GM23248 (cell line): ENCODE measurements at regions not wholly inside any gene's neighbourhood (a gene's known extent, or its start where the extent isn't known, plus 50 kb on each side); places are given as distances from the start of the nearest gene placed in this dataset. TPM values are rescaled to one million over a fixed set of nuclear protein-coding genes. Genes with fewer than 3 reads are reported as not detected.

Experiments used
- DNase-seq: peaks from one replicate; pipeline ENCODE4 v3.0.0-alpha.2; 2015
- H2AFZ ChIP-seq: fragments of 200-600 bp; sonication (generic); 2 replicates; pipeline ENCODE4 v1.6.1; 2016; ENCODE audit warnings: antibody characterized with exemption
- H3F3A ChIP-seq: fragments of 200-600 bp; sonication (generic); 2 replicates; pipeline ENCODE4 v1.6.1; 2016; ENCODE audit warnings: mild to moderate bottlenecking, antibody characterized with exemption, mixed run types; ENCODE audit not compliant: insufficient read depth
- H3K27ac ChIP-seq: fragments of 200-600 bp; sonication (generic); 2 replicates; pipeline ENCODE4 v1.5.1; 2016; ENCODE audit warnings: mild to moderate bottlenecking
- H3K27me3 ChIP-seq: fragments of 200-600 bp; sonication (generic); replicated peaks from 2 replicates; pipeline ENCODE4 v1.6.1; 2016; ENCODE audit warnings: mild to moderate bottlenecking; ENCODE audit not compliant: insufficient read depth
- H3K36me3 ChIP-seq: fragments of 200-600 bp; sonication (generic); 2 replicates; pipeline ENCODE4 v1.6.1; 2016; ENCODE audit warnings: low read depth, mild to moderate bottlenecking
- H3K4me1 ChIP-seq: fragments of 200-600 bp; sonication (generic); 2 replicates; pipeline ENCODE4 v1.6.1; 2016; ENCODE audit warnings: mild to moderate bottlenecking; ENCODE audit not compliant: insufficient read depth
- H3K4me2 ChIP-seq: fragments of 200-600 bp; sonication (generic); one replicate; pipeline ENCODE4 v1.6.1; 2016; ENCODE audit warnings: mild to moderate bottlenecking; ENCODE audit not compliant: unreplicated experiment
- H3K4me3 ChIP-seq: fragments of 200-600 bp; sonication (generic); 2 replicates; pipeline ENCODE4 v1.5.1; 2016; ENCODE audit warnings: mild to moderate bottlenecking
- H3K79me2 ChIP-seq: fragments of 200-600 bp; sonication (generic); 2 replicates; pipeline ENCODE4 v1.6.1; 2016; ENCODE audit warnings: mild to moderate bottlenecking; ENCODE audit not compliant: insufficient read depth
- H3K9ac ChIP-seq: fragments of 200-600 bp; sonication (generic); 2 replicates; pipeline ENCODE4 v1.6.1; 2016; ENCODE audit warnings: mild to moderate bottlenecking
- H3K9me2 ChIP-seq: fragments of 200-600 bp; sonication (generic); 2 replicates; pipeline ENCODE4 v1.6.1; 2016; ENCODE audit warnings: mixed run types, mild to moderate bottlenecking, moderate library complexity; ENCODE audit not compliant: insufficient read depth
- H3K9me3 ChIP-seq: fragments of 200-600 bp; sonication (generic); one replicate; pipeline ENCODE4 v1.6.1; 2017; ENCODE audit warnings: low read depth
- H4K20me1 ChIP-seq: fragments of 200-600 bp; sonication (generic); 2 replicates; pipeline ENCODE4 v1.6.0; 2016; ENCODE audit not compliant: insufficient read depth
- EZH2 ChIP-seq: fragments of 200-600 bp; sonication (generic); IDR thresholded peaks from 2 replicates; pipeline ENCODE4 v1.6.1; 2018; ENCODE audit warnings: antibody characterized with exemption, mild to moderate bottlenecking; ENCODE audit not compliant: insufficient read depth, poor library complexity, severe bottlenecking
- EZH2phosphoT487 ChIP-seq: fragments of 200-600 bp; sonication (generic); IDR thresholded peaks from 2 replicates; pipeline ENCODE4 v1.6.1; 2018; ENCODE audit warnings: antibody characterized with exemption, moderate library complexity, mild to moderate bottlenecking, low read depth; ENCODE audit not compliant: insufficient read depth
- WGBS, 2 experiments: methylation state at CpG; one replicate each; pipeline ENCODE4 v1.1.6; 2015 to 2017; ENCODE audit warnings: low lambda C conversion rate in 2 of 2, low coverage in 1 of 2; ENCODE audit errors: missing lambda C conversion rate in 2 of 2; 5-methylcytosine and 5-hydroxymethylcytosine counted together
- in situ Hi-C: fragments of 300-500 bp; cut with MboI; formaldehyde crosslinking; loops from 2 replicates; pipeline ENCODE4 v1.15.0; 2020
- small RNA-seq: library from RNA; depleted of rRNA; stranded (forward); fragments of <200 nt; gene quantifications from one replicate; pipeline ENCODE3, GENCODE V24; 2014; ENCODE audit warnings: low read depth, low replicate concordance

GRCh38 chr10:31580646-31581045, 261.6 kb downstream of the ZEB1 start:
- Histone ChIP-seq H3K27ac (no peak overlapping the region), H3K9ac (no peak overlapping the region), H3K27me3 (no peaks in the 10 kb centered on the region), H3K9me3 (no peaks in the 10 kb centered on the region), H4K20me1 (no peaks in the 10 kb centered on the region), H3K4me3 (no peak overlapping the region), H3F3A (no peaks in the 10 kb centered on the region), H3K79me2 (no peaks in the 10 kb centered on the region), H3K36me3 (no peaks in the 10 kb centered on the region), H2AFZ (no peak overlapping the region), H3K4me1 (peaks cover 8% of the 10 kb centered on the region), H3K9me2 (no peaks in the 10 kb centered on the region), H3K4me2 (no peak overlapping the region)
- WGBS, 2 experiments = 92 to 97% methylated on average over 5 of the region's 5 CpGs
- in situ Hi-C loops = no loop called here
- TF ChIP-seq EZH2 (no peak), EZH2phosphoT487 (no peak)
- DNase-seq = no peak

Small RNA genes in the stretch of these regions (small RNA-seq; reads per million reads assigned to genes)
- gene AL161935.2 = not detected
